Activated T-helper 1 cell treated with anti-CD3 and anti-CD28 coated beads, Interleukin-12 subunit alpha, Interleukin-12 subunit beta, Interleukin-2, Interleukin-4 antibody, amounts not matched to agents 30 ng/mL and 10 ng/mL and 1 ng/mL, durations not matched to agents 14 hours and 24 hours and 36 hours (primary cell): ENCODE measurements at regions not wholly inside any gene's neighbourhood (a gene's known extent, or its start where the extent isn't known, plus 50 kb on each side); places are given as distances from the start of the nearest gene placed in this dataset.

Source experiments
- DNase-seq: peaks from one replicate; pipeline ENCODE4 v3.0.0; 2021; ENCODE audit warnings: low spot score
- H3K27ac Mint-ChIP-seq: one replicate; pipeline ENCODE4 v1.8.0; 2021; ENCODE audit warnings: mild to moderate bottlenecking, mixed read lengths
- H3K27me3 Mint-ChIP-seq: one replicate; pipeline ENCODE4 v1.8.0; 2022; ENCODE audit warnings: mild to moderate bottlenecking, moderate library complexity, mixed read lengths; ENCODE audit not compliant: insufficient read depth
- H3K36me3 Mint-ChIP-seq: one replicate; pipeline ENCODE4 v1.8.0; 2021; ENCODE audit warnings: low read depth, mixed read lengths
- H3K4me1 Mint-ChIP-seq: one replicate; pipeline ENCODE4 v1.8.0; 2021; ENCODE audit warnings: low read depth, mixed read lengths
- H3K4me3 Mint-ChIP-seq: one replicate; pipeline ENCODE4 v1.8.0; 2021; ENCODE audit warnings: mild to moderate bottlenecking, moderate library complexity, mixed read lengths
- H3K9me3 Mint-ChIP-seq: one replicate; pipeline ENCODE4 v1.8.0; 2021; ENCODE audit warnings: mixed read lengths
- intact Hi-C: fragments of 100-400 bp; cut with micrococcal nuclease; formaldehyde crosslinking; loops from one replicate; pipeline ENCODE4 v1.15.1; 2024

GRCh38 chr4:187207931-187208330 lies 484.3 kb upstream of the FAT1 start:
- no peak for DNase-seq
- Mint-ChIP-seq H3K36me3 (no peaks in the 10 kb centered on the region), H3K4me1 (no peaks in the 10 kb centered on the region), H3K27me3 (no peaks in the 10 kb centered on the region), H3K9me3 (peaks cover 13% of the 10 kb centered on the region), H3K4me3 (no peak overlapping the region), H3K27ac (no peak overlapping the region)
- intact Hi-C loops: no loop called here

GRCh38 chr4:187208651-187209050 lies 485.0 kb upstream of the FAT1 start:
- Mint-ChIP-seq H3K4me1 (no peaks in the 10 kb centered on the region), H3K9me3 (peaks cover 13% of the 10 kb centered on the region), H3K36me3 (no peaks in the 10 kb centered on the region), H3K27ac (no peak overlapping the region), H3K27me3 (no peaks in the 10 kb centered on the region), H3K4me3 (no peak overlapping the region)
- intact Hi-C loops: no loop called here
- no peak for DNase-seq

GRCh38 chr4:187209921-187210613 lies 486.4 kb upstream of the FAT1 start:
- Mint-ChIP-seq H3K4me3 (no peak overlapping the region), H3K36me3 (no peaks in the 10 kb centered on the region), H3K27me3 (no peaks in the 10 kb centered on the region), H3K4me1 (no peaks in the 10 kb centered on the region), H3K27ac (no peak overlapping the region), H3K9me3 (peaks cover 13% of the 10 kb centered on the region)
- DNase-seq: no peak
- intact Hi-C loops: no loop called here

- intact Hi-C loops: no loop called here
- DNase-seq: no peak
- H3K4me1 Mint-ChIP-seq: no peaks in the 10 kb centered on the region
- no peaks in the 10 kb centered on the region for H3K27me3 Mint-ChIP-seq
- no peak overlapping the region for H3K4me3 Mint-ChIP-seq
- H3K9me3 Mint-ChIP-seq: peaks cover 17% of the 10 kb centered on the region
- no peak overlapping the region for H3K27ac Mint-ChIP-seq
- no peaks in the 10 kb centered on the region for H3K36me3 Mint-ChIP-seq
These were observed 488.9 kb upstream of the FAT1 start for GRCh38 chr4:187212446-187213080.

GRCh38 chr4:187215438-187215837 lies 491.8 kb upstream of the FAT1 start:
- no peak overlapping the region for H3K27ac Mint-ChIP-seq
- no peaks in the 10 kb centered on the region for H3K27me3 Mint-ChIP-seq
- intact Hi-C loops: no loop called here
- DNase-seq: no peak
- no peaks in the 10 kb centered on the region for H3K36me3 Mint-ChIP-seq
- no peak overlapping the region for H3K4me3 Mint-ChIP-seq
- H3K9me3 Mint-ChIP-seq: peaks cover 17% of the 10 kb centered on the region
- no peaks in the 10 kb centered on the region for H3K4me1 Mint-ChIP-seq

GRCh38 chr4:187218705-187219245 lies 495.1 kb upstream of the FAT1 start:
- DNase-seq: no peak
- intact Hi-C loops: no loop called here
- Mint-ChIP-seq H3K27ac (no peak overlapping the region), H3K4me1 (no peaks in the 10 kb centered on the region), H3K27me3 (no peaks in the 10 kb centered on the region), H3K36me3 (no peaks in the 10 kb centered on the region), H3K4me3 (no peak overlapping the region), H3K9me3 (peaks cover 4% of the 10 kb centered on the region)

GRCh38 chr4:187224560-187224959 lies 500.9 kb upstream of the FAT1 start:
- Mint-ChIP-seq H3K4me1 (no peaks in the 10 kb centered on the region), H3K27me3 (no peaks in the 10 kb centered on the region), H3K36me3 (no peaks in the 10 kb centered on the region), H3K9me3 (peaks cover 13% of the 10 kb centered on the region), H3K4me3 (no peak overlapping the region), H3K27ac (no peak overlapping the region)
- no peak for DNase-seq
- intact Hi-C loops: no loop called here

GRCh38 chr4:187227907-187228704 lies 504.4 kb upstream of the FAT1 start:
- Mint-ChIP-seq H3K27me3 (no peaks in the 10 kb centered on the region), H3K9me3 (peaks cover 18% of the 10 kb centered on the region), H3K36me3 (no peaks in the 10 kb centered on the region), H3K27ac (no peak overlapping the region), H3K4me3 (no peak overlapping the region), H3K4me1 (no peaks in the 10 kb centered on the region)
- intact Hi-C loops: no loop called here
- no peak for DNase-seq

- H3K9me3 Mint-ChIP-seq: peaks cover 10% of the 10 kb centered on the region
- no peaks in the 10 kb centered on the region for H3K36me3 Mint-ChIP-seq
- H3K27me3 Mint-ChIP-seq: no peaks in the 10 kb centered on the region
- intact Hi-C loops: no loop called here
- no peak overlapping the region for H3K27ac Mint-ChIP-seq
- no peaks in the 10 kb centered on the region for H3K4me1 Mint-ChIP-seq
- no peak for DNase-seq
- no peak overlapping the region for H3K4me3 Mint-ChIP-seq
These were observed 508.5 kb upstream of the FAT1 start for GRCh38 chr4:187232196-187232595.

GRCh38 chr4:187232796-187233195 lies 509.1 kb upstream of the FAT1 start:
- no peaks in the 10 kb centered on the region for H3K27me3 Mint-ChIP-seq
- H3K4me1 Mint-ChIP-seq: no peaks in the 10 kb centered on the region
- peaks cover 10% of the 10 kb centered on the region for H3K9me3 Mint-ChIP-seq
- intact Hi-C loops: no loop called here
- DNase-seq: no peak
- H3K36me3 Mint-ChIP-seq: no peaks in the 10 kb centered on the region
- no peak overlapping the region for H3K27ac Mint-ChIP-seq
- H3K4me3 Mint-ChIP-seq: no peak overlapping the region

GRCh38 chr4:187235456-187236170 lies 512.0 kb upstream of the FAT1 start:
- intact Hi-C loops: no loop called here
- no peak for DNase-seq
- Mint-ChIP-seq H3K4me3 (no peak overlapping the region), H3K4me1 (no peaks in the 10 kb centered on the region), H3K27ac (no peak overlapping the region), H3K36me3 (no peaks in the 10 kb centered on the region), H3K27me3 (no peaks in the 10 kb centered on the region), H3K9me3 (peaks cover 20% of the 10 kb centered on the region)

- no peaks in the 10 kb centered on the region for H3K4me1 Mint-ChIP-seq
- H3K4me3 Mint-ChIP-seq: no peak overlapping the region
- H3K36me3 Mint-ChIP-seq: no peaks in the 10 kb centered on the region
- H3K27me3 Mint-ChIP-seq: no peaks in the 10 kb centered on the region
- intact Hi-C loops: no loop called here
- H3K27ac Mint-ChIP-seq: no peak overlapping the region
- peaks cover 17% of the 10 kb centered on the region for H3K9me3 Mint-ChIP-seq
- DNase-seq: no peak
These were observed 512.7 kb upstream of the FAT1 start for GRCh38 chr4:187236209-187236890.
